Esophagus squamous epithelium (tissue), 4 donors: ENCODE measurements at regions not wholly inside any gene's neighbourhood (a gene's known extent, or its start where the extent isn't known, plus 50 kb on each side); places are given as distances from the start of the nearest gene placed in this dataset.

Experiments
- POLR2A ChIP-seq, 4 donors: fragments of 450-650 bp; IDR thresholded peaks; one replicate each; pipeline ENCODE4 v1.6.1; 2017; ENCODE audit warnings: antibody characterized with exemption in 4 of 4, mild to moderate bottlenecking in 4 of 4, moderate library complexity in 3 of 4
- TF ChIP-seq, protein P1 (sequence below), 6 experiments: fragments of 450-650 bp in 4 of 6; fragments of 200-600 bp in 2 of 6; sonication (generic) in 2 of 6; IDR thresholded peaks; one replicate each; pipeline ENCODE4 v1.5.1; 2016 to 2019; ENCODE audit warnings: antibody characterized with exemption in 6 of 6, mild to moderate bottlenecking in 4 of 6, moderate library complexity in 4 of 6

DNA sequence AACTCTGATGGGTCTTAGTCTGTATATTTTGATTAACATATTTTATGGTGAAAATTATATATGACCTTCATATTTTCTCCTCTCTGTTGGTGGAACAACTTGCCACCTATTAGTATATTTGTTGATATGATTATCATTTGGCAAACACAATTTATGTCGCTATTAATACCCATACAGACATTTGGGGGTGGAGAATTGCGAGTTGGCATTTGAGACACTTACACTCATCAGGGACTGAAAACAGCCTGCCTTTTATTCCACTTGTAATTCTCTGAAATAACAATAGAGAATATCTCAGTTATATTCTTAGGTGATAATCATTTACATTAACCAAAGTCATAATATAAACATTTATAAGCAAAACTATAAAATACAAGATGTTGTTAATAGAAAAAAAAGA, 100.5 kb upstream of the RGS18 start:
- no peak for TF ChIP-seq POLR2A (IDR thresholded peaks at IDR 0.05)
- TF ChIP-seq, protein P1, sequence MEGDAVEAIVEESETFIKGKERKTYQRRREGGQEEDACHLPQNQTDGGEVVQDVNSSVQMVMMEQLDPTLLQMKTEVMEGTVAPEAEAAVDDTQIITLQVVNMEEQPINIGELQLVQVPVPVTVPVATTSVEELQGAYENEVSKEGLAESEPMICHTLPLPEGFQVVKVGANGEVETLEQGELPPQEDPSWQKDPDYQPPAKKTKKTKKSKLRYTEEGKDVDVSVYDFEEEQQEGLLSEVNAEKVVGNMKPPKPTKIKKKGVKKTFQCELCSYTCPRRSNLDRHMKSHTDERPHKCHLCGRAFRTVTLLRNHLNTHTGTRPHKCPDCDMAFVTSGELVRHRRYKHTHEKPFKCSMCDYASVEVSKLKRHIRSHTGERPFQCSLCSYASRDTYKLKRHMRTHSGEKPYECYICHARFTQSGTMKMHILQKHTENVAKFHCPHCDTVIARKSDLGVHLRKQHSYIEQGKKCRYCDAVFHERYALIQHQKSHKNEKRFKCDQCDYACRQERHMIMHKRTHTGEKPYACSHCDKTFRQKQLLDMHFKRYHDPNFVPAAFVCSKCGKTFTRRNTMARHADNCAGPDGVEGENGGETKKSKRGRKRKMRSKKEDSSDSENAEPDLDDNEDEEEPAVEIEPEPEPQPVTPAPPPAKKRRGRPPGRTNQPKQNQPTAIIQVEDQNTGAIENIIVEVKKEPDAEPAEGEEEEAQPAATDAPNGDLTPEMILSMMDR (IDR thresholded peaks at IDR 0.05): no peak
